HepG2 (cell line): ENCODE measurements at regions not wholly inside any gene's neighbourhood (a gene's known extent, or its start where the extent isn't known, plus 50 kb on each side); places are given as distances from the start of the nearest gene placed in this dataset.

Experiments used
- DRAP1 ChIP-seq: IDR thresholded peaks from 2 replicates; pipeline ENCODE4 v1.6.1; 2016; ENCODE audit warnings: missing genetic modification reagents, missing compliant biosample characterization
- ESRRA ChIP-seq: sonication (generic); formaldehyde crosslinking; IDR thresholded peaks from 2 replicates; pipeline ENCODE4 v1.5.1; 2020; ENCODE audit warnings: mild to moderate bottlenecking, low read depth, missing genetic modification reagents
- FOXA3 ChIP-seq: IDR thresholded peaks from 2 replicates; pipeline ENCODE4 v1.6.1; 2016; ENCODE audit warnings: missing genetic modification reagents, missing compliant biosample characterization
- HMGXB3 ChIP-seq: sonication (generic); formaldehyde crosslinking; IDR thresholded peaks from 2 replicates; pipeline ENCODE4 v1.4.0; 2020; ENCODE audit warnings: missing genetic modification reagents, borderline replicate concordance
- SRSF1 ChIP-seq: fragments of 200-400 bp; formaldehyde crosslinking; optimal IDR thresholded peaks from 2 replicates; pipeline ENCODE3; 2017; ENCODE audit warnings: mild to moderate bottlenecking, low read depth, low read length, moderate library complexity
- YY1 ChIP-seq: IDR thresholded peaks from 2 replicates; pipeline ENCODE4 v1.6.1; 2011; ENCODE audit warnings: low read length, low read depth, moderate library complexity, mild to moderate bottlenecking; ENCODE audit not compliant: insufficient read depth, insufficient replicate concordance
- ZNF138 ChIP-seq: sonication (generic); formaldehyde crosslinking; IDR thresholded peaks from 2 replicates; pipeline ENCODE4 v1.5.0; 2020; ENCODE audit warnings: mild to moderate bottlenecking, low read depth, missing genetic modification reagents
- ZNF317 ChIP-seq: sonication (generic); formaldehyde crosslinking; IDR thresholded peaks from 2 replicates; pipeline ENCODE4 v1.5.0; 2020; ENCODE audit warnings: mild to moderate bottlenecking, missing genetic modification reagents
- ZNF552 ChIP-seq: sonication (generic); formaldehyde crosslinking; IDR thresholded peaks from 2 replicates; pipeline ENCODE4 v1.9.0; 2022; ENCODE audit warnings: missing genetic modification reagents, mild to moderate bottlenecking, borderline replicate concordance
- ZNF747 ChIP-seq: sonication (generic); formaldehyde crosslinking; IDR thresholded peaks from 2 replicates; pipeline ENCODE4 v1.8.1; 2023; ENCODE audit warnings: missing genetic modification reagents, mild to moderate bottlenecking, borderline replicate concordance
- ZNF790 ChIP-seq: sonication (generic); formaldehyde crosslinking; IDR thresholded peaks from 2 replicates; pipeline ENCODE4 v1.8.0; 2022; ENCODE audit warnings: missing genetic modification reagents, mild to moderate bottlenecking, borderline replicate concordance
- TF ChIP-seq, protein P1 (sequence below): sonication (generic); formaldehyde crosslinking; IDR thresholded peaks from 2 replicates; pipeline ENCODE4 v1.5.0; 2020; ENCODE audit warnings: mild to moderate bottlenecking, missing genetic modification reagents, borderline replicate concordance
- TF ChIP-seq, protein P2 (sequence below): sonication (generic); formaldehyde crosslinking; IDR thresholded peaks from 2 replicates; pipeline ENCODE4 v1.5.1; 2020; ENCODE audit warnings: missing genetic modification reagents, mild to moderate bottlenecking, borderline replicate concordance
- TF ChIP-seq, protein P3 (sequence below): sonication (generic); formaldehyde crosslinking; IDR thresholded peaks from 2 replicates; pipeline ENCODE4 v1.4.0; 2020; ENCODE audit warnings: missing genetic modification reagents

DNA sequence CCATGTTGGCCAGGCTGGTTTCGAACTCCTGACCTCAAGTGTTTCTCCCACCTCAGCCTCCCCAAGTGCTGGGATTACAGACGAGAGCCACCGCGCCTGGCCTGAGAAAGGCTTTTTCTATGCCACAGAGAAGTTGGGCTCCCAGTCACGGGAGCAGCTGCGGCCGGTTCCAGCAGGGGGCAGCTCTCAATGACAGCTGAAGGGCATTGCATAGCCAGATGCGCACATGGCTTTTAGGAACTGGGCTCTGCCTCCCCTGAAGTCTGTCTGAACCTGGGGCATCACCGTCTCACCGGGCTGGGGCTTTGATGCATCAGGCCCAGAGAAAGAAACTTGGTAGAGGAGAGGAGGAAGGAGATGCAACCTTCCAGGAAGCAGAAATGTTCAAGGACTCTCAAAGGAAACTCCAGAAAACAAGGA, 84.2 kb upstream of the LAPTM4A start (continued):
- TF ChIP-seq ZNF747 (CRISPR knock-in tag) (peak; percentile 59; the same call in 1 of the 2 replicates), ESRRA (peak; percentile 100), DRAP1 (CRISPR knock-in tag) (no peak), FOXA3 (CRISPR knock-in tag) (peak; percentile 50; the same call in 1 of the 2 replicates), ZNF317 (CRISPR knock-in tag) (no peak), YY1 (peak; percentile 49), SRSF1 (no peak), ZNF138 (CRISPR knock-in tag) (no peak), ZNF552 (CRISPR knock-in tag) (no peak), HMGXB3 (CRISPR knock-in tag) (no peak), ZNF790 (CRISPR knock-in tag) (no peak)
- TF ChIP-seq, protein P1, sequence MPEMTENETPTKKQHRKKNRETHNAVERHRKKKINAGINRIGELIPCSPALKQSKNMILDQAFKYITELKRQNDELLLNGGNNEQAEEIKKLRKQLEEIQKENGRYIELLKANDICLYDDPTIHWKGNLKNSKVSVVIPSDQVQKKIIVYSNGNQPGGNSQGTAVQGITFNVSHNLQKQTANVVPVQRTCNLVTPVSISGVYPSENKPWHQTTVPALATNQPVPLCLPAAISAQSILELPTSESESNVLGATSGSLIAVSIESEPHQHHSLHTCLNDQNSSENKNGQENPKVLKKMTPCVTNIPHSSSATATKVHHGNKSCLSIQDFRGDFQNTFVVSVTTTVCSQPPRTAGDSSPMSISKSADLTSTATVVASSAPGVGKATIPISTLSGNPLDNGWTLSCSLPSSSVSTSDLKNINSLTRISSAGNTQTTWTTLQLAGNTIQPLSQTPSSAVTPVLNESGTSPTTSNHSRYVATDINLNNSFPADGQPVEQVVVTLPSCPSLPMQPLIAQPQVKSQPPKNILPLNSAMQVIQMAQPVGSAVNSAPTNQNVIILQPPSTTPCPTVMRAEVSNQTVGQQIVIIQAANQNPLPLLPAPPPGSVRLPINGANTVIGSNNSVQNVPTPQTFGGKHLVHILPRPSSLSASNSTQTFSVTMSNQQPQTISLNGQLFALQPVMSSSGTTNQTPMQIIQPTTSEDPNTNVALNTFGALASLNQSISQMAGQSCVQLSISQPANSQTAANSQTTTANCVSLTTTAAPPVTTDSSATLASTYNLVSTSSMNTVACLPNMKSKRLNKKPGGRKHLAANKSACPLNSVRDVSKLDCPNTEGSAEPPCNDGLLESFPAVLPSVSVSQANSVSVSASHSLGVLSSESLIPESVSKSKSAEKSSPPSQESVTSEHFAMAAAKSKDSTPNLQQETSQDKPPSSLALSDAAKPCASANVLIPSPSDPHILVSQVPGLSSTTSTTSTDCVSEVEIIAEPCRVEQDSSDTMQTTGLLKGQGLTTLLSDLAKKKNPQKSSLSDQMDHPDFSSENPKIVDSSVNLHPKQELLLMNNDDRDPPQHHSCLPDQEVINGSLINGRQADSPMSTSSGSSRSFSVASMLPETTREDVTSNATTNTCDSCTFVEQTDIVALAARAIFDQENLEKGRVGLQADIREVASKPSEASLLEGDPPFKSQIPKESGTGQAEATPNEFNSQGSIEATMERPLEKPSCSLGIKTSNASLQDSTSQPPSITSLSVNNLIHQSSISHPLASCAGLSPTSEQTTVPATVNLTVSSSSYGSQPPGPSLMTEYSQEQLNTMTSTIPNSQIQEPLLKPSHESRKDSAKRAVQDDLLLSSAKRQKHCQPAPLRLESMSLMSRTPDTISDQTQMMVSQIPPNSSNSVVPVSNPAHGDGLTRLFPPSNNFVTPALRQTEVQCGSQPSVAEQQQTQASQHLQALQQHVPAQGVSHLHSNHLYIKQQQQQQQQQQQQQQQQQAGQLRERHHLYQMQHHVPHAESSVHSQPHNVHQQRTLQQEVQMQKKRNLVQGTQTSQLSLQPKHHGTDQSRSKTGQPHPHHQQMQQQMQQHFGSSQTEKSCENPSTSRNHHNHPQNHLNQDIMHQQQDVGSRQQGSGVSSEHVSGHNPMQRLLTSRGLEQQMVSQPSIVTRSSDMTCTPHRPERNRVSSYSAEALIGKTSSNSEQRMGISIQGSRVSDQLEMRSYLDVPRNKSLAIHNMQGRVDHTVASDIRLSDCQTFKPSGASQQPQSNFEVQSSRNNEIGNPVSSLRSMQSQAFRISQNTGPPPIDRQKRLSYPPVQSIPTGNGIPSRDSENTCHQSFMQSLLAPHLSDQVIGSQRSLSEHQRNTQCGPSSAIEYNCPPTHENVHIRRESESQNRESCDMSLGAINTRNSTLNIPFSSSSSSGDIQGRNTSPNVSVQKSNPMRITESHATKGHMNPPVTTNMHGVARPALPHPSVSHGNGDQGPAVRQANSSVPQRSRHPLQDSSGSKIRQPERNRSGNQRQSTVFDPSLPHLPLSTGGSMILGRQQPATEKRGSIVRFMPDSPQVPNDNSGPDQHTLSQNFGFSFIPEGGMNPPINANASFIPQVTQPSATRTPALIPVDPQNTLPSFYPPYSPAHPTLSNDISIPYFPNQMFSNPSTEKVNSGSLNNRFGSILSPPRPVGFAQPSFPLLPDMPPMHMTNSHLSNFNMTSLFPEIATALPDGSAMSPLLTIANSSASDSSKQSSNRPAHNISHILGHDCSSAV (CRISPR knock-in tag) = no peak
- TF ChIP-seq, protein P2, sequence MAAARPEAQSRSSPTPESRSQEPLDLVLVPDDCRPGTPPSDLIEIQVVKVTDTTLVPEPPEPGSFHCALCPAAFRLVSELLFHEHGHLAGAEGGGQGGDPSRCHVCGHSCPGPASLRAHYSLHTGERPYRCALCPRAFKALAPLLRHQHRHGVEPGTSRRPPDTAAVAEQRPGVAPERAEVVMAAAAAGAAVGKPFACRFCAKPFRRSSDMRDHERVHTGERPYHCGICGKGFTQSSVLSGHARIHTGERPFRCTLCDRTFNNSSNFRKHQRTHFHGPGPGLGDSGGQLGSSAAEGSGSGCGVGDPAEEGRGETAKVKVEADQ (CRISPR knock-in tag) = no peak
- TF ChIP-seq, protein P3, sequence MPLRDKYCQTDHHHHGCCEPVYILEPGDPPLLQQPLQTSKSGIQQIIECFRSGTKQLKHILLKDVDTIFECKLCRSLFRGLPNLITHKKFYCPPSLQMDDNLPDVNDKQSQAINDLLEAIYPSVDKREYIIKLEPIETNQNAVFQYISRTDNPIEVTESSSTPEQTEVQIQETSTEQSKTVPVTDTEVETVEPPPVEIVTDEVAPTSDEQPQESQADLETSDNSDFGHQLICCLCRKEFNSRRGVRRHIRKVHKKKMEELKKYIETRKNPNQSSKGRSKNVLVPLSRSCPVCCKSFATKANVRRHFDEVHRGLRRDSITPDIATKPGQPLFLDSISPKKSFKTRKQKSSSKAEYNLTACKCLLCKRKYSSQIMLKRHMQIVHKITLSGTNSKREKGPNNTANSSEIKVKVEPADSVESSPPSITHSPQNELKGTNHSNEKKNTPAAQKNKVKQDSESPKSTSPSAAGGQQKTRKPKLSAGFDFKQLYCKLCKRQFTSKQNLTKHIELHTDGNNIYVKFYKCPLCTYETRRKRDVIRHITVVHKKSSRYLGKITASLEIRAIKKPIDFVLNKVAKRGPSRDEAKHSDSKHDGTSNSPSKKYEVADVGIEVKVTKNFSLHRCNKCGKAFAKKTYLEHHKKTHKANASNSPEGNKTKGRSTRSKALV (CRISPR knock-in tag) = peak; percentile 91
